Stimulated activated CD4-positive, alpha-beta T cell treated with anti-CD3 and anti-CD28 coated beads, Interleukin-12 subunit alpha, Interleukin-12 subunit beta, amount 100 ng/mL, for 48 hours (primary cell): ENCODE measurements at regions not wholly inside any gene's neighbourhood (a gene's known extent, or its start where the extent isn't known, plus 50 kb on each side); places are given as distances from the start of the nearest gene placed in this dataset.

Experiments used
- DNase-seq, 3 donors: peaks; one replicate each; pipeline ENCODE4 v3.0.0-alpha.2; 2020; ENCODE audit warnings: low read depth in 2 of 3, low spot score in 1 of 3

GRCh38 chr3:44016818-44017217, 224.9 kb upstream of the TOPAZ1 start:
- no peak for DNase-seq

GRCh38 chr3:44018926-44019325, 222.8 kb upstream of the TOPAZ1 start:
- DNase-seq = no peak

- DNase-seq = no peak
Observed at GRCh38 chr3:44019736-44020135, 221.9 kb upstream of the TOPAZ1 start.

- DNase-seq = no peak
Observed at GRCh38 chr3:44020143-44020542, 221.5 kb upstream of the TOPAZ1 start.

GRCh38 chr3:44021651-44022594, 219.8 kb upstream of the TOPAZ1 start:
- no peak for DNase-seq

- no peak for DNase-seq
Observed at GRCh38 chr3:44023961-44024593, 217.6 kb upstream of the TOPAZ1 start.

- no peak for DNase-seq
Observed at GRCh38 chr3:44026220-44026865, 215.3 kb upstream of the TOPAZ1 start.

- DNase-seq = no peak
Observed at GRCh38 chr3:44029100-44029499, 212.6 kb upstream of the TOPAZ1 start.

- DNase-seq = no peak
Observed at GRCh38 chr3:44030285-44030684, 211.4 kb upstream of the TOPAZ1 start.

GRCh38 chr3:44030687-44031305, 210.9 kb upstream of the TOPAZ1 start:
- no peak for DNase-seq

GRCh38 chr3:44031387-44032380, 210.0 kb upstream of the TOPAZ1 start:
- no peak for DNase-seq

- no peak for DNase-seq
Observed at GRCh38 chr3:44032487-44032886, 209.2 kb upstream of the TOPAZ1 start.

- no peak for DNase-seq
Observed at GRCh38 chr3:44033123-44033522, 208.6 kb upstream of the TOPAZ1 start.

- no peak for DNase-seq
Observed at GRCh38 chr3:44036850-44037249, 204.8 kb upstream of the TOPAZ1 start.

- DNase-seq = no peak
Observed at GRCh38 chr3:44039006-44039405, 202.7 kb upstream of the TOPAZ1 start.

- no peak for DNase-seq
Observed at GRCh38 chr3:44041726-44042125, 200.0 kb upstream of the TOPAZ1 start.

GRCh38 chr3:44042772-44043171, 198.9 kb upstream of the TOPAZ1 start:
- no peak for DNase-seq

- no peak for DNase-seq
Observed at GRCh38 chr3:44045476-44046275, 196.0 kb upstream of the TOPAZ1 start.

GRCh38 chr3:44047796-44048195, 193.9 kb upstream of the TOPAZ1 start:
- no peak for DNase-seq
